NCI-H774 (cell line): ENCODE measurements at regions not wholly inside any gene's neighbourhood (a gene's known extent, or its start where the extent isn't known, plus 50 kb on each side); places are given as distances from the start of the nearest gene placed in this dataset.
A peak's percentile ranks its signal among the peaks of the same experiment; 100 is the strongest.

Experiments used
- DNase-seq: peaks from one replicate; lab custom pipeline; 2025; lab: John Stamatoyannopoulos, UW

DNA sequence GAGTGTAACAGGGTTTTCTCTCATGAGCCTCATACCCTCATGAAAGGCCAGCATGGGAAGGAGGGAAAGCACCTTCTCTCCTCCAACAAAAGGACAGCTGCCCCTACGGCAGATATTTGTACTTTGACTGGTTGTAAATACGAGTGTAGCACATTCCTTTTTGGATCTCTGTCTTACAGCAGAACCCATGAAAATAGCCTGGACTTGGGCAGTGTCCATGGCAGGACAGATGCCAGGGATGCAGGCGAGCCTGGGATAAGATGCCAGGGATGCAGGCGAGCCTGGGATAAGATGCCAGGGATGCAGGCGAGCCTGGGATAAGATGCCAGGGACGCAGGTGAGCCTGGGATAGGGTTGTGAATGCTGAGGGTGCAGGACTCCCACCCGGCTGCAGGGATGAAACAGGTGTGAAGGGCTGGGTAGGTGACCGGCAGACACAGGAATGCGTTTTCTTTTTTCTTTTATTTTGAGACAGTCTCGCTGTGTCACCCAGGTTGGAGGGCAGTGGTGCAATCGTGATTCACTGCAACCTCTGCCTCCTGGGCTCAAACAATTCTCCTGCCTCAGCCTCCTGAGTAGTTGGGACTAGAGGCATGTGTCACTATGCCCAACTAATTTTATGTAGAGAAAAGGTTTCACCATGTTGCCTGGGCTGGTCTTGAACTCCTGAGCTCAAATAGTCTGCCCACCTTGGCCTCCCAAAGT, 120.0 kb downstream of the BEGAIN start:
- DNase-seq: no peak

DNA sequence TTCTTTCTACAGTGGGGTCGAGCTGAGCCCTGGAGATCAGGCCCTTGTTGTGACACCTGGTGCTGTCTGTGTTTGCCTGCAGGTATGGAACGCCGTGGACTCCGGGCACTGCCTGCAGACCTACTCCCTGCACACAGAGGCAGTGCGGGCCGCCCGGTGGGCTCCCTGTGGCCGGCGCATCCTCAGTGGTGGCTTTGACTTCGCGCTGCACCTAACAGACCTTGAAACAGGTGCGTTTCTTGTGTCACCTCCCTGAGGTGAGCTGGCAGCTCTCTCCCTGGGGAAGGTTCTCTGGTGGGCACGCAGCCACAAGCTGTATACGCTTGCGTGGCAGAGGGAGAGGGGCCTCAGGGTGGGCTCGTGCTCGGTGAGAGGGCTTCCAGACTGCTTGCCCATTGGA, 119.3 kb downstream of the BEGAIN start:
- DNase-seq: no peak

DNA sequence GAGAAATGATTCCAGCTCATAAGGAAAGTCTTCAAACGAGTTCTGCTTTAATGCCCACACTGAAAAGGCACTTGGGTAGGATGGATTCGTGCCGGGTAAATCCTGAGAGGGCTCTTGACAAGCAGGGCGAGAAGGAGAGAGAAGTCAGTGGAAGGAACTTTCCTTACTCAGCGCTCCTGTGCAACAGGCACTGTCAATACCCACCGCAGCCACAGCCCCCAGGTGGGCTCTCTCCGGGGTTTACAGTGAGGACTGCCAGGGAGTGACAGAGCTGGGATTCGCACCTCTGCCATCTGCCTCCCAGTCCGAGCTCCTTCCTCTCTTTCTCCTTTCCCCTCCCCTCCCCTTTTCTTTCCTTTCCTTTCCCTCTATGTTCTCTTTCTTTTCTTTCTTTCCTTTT, 118.7 kb downstream of the BEGAIN start:
- DNase-seq: no peak

DNA sequence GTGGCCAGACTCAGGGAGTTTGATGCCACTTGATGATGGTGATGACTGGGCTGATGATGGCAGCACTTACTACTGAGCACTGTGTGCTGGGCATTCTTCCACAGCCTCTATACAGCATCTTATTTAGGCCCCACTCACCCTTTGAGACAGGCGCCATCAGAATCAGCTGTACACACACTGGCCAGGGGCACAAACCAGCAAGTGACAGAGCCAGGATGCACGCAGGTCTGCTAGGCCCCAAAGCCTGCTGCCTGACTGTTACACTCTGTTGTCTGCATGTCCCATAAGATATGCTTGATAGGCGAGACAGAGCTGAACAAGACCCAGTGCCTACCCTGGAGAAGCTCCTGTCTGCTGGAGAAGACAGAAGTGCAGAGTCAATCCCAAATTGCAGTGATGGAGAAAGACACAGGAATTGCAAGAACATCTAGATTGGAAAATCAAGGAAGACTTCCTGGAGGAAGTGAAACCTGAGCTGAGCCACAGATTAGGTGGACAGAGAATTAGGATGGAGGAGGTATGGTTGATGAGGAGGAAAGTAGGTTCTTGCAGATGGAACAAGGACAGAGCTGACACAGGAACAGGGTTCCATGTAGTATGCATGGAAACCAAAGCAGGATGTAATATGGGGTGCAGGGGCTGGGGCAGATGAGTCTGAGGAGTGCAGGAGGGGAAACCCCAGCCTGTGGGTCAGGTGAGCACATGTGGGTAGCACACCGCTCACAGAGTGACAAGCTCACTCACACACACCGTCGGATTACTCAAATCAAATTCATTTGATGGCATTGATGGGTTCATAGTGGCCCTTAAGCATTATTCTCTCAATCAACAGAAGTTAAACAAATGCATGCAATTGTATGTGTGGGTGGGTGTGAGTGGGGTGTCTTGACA, 117.3 kb downstream of the BEGAIN start:
- no peak for DNase-seq

DNA sequence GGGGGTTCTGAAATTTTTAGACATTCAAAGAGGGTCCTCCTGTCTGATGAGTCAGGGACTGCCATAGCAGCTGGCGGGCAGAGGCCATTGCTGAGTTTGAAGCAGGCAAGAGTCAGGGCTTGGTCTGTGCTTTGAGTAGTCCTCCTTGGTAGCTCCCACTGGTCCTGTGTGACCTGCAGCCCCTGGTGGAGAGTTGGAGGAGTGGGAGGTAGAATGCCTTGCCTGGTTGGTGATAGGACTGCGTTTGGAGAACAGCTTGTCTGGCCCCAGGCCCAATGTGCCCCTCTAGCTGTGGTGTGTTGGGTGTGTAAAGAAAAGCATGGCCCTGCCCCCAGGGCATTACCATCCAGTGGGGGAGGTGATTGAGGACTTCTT, 116.7 kb downstream of the BEGAIN start:
- DNase-seq: no peak

DNA sequence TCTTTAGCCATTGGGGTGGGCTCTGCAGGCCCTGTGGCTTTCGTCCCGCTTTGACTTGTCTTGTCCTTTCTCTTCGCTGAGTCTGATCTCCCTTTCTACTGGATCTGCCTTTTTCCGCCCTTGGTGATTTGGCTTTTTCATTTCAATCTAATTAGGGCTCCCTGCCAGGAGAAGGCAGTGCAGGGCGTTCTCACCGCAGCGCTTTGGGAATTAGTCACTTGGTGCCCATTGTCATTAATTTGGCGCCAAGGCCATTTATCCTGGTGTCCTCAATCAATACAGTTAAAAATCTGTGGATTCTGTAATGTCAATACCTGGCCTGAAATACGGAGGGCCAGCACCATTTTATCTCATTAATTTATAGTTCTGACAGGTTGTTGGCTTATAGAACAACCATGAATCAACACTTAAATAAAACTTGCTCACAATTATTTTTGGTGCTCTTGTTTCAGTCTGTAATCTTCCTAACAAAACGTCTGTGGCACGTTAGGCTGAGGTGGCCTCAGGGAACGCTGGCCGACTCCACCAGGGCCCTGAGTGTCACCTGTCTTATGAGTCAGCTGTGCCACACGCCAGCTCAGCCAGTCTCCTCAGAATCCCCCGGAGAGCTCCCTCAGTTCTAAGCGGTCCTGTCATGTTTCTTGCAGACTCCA, 115.7 kb downstream of the BEGAIN start:
- DNase-seq: peak; percentile 69

DNA sequence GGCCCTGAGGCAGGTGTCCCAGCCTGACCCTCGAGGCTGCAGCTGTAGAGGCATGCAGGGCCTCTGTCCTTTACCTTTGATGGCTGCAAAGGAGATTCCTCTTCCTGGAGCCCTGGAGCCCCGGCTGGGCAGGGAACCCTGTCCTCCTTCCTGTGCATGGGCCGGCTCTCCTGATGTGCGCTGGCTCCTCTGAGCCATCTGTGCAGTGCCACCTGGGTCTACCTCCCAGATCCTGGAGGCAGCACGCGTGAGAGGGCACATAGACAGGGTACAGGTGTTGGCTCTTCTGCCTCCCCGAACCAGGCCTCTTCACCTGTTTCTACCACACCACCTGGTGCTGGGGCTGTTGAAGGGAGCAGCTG, 115.1 kb downstream of the BEGAIN start:
- DNase-seq: peak; percentile 92

DNA sequence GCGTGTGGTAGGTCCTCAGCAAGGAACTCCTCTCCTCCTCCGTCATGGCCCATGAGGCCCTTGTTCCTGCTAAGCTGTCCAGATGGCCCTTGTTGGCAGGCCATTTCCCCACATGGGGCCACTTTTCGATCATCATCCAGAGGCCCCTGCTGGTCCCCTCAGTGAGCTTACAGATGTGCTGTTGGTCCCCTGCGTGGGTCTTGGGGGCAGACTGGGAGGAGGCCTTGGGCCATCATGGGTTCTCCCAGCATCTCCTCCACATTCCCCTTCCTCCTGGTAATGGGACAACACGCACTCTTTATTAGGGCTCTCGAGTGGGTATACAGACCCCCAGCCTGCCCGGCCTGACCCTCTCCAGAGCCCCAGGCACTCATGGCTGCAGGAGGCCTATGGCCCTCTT, 114.7 kb downstream of the BEGAIN start:
- DNase-seq: no peak

DNA sequence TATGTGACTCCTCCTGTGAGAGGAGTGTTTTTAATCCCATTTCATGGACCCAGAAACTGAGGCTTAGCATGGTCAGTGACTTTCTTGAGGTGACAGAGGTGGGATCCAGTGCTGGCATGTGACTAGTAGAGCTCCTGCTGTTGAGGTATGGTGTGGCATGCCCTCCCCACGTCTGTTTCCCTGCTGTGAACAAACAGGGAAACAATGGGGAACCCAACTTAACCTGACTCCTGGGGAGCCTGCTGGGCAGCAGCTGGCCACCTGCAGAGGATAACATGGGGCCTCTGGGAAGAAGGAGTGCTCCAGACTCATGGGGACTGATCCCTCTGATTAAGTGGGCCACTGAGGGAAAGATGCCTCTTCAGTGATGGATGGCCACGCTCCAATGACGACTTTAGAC, 114.0 kb downstream of the BEGAIN start:
- peak; percentile 52 for DNase-seq

DNA sequence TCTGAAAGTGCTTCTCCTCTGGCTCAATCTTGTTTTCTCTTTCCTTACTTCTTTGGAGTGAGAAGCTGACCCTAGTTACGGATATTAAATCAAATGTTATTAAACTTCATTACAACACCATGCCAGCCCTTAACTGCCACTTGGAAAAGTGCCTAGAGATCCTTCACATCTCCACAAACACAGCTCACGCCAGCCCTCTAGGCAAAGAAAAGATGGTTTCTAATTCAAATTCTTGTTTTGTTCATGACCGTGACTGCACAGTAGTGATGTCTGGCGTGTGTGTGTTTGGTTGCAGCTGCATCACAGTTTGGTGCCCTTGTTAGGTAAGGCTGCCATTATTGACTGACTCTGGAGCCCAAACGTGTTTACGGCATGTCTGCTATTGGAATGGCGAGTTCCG, 113.0 kb downstream of the BEGAIN start:
- peak; percentile 55 for DNase-seq

DNA sequence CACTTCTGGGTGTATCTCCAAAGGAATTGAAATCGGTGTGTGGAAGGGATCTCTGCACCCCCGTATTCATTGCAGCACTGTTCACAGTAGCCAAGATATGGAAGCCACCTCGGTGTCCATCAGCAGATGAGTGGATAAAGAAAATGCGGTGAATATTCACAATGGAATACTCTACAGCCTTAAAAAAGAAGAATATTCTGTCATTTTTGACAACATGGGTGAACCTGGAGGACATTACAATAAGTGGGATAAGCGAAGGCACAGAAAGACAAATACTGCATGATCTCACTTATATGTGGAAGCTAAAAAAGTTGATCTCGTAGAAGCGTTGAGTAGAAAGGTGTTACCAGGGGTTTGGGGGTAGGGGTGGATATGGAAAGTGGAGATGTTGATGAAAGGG, 111.9 kb downstream of the BEGAIN start:
- no peak for DNase-seq

DNA sequence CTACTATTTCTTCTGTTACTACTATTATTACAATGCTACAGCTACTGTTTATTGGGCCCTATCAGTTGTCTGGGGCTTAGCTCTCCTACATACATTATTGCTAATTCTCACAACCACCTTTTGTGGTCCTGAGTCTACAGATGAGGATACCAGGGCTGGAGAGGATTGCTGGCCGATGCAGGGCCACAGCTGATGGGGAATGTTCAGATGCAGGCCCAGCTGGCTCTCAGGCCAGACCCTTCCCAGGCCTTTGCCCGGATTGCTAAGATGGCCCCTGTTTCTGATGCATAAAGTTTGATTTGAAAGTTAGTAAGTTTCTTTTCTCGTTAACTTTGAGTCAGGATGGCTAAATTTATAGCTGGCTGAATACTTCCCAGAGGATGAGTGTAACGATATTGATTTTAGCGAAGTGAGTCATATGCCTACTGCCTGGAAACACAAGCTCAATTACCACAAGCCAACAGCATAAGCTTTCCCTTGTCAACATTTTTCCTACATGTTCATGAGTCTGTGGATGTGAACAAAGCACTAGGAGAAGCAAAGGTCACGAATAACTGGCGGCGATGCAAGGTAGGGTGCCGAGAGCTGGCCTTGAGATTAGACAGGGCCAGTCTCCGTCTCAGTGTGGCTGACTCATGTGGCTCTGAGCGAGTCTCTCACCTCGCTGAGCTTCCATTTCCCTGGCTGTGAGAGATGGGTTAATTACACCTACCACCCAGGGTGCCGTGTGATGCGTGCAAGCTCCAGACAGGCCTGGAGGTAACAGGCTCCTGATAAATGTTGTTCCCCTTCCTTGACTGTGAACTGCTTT, 111.0 kb downstream of the BEGAIN start:
- no peak for DNase-seq

DNA sequence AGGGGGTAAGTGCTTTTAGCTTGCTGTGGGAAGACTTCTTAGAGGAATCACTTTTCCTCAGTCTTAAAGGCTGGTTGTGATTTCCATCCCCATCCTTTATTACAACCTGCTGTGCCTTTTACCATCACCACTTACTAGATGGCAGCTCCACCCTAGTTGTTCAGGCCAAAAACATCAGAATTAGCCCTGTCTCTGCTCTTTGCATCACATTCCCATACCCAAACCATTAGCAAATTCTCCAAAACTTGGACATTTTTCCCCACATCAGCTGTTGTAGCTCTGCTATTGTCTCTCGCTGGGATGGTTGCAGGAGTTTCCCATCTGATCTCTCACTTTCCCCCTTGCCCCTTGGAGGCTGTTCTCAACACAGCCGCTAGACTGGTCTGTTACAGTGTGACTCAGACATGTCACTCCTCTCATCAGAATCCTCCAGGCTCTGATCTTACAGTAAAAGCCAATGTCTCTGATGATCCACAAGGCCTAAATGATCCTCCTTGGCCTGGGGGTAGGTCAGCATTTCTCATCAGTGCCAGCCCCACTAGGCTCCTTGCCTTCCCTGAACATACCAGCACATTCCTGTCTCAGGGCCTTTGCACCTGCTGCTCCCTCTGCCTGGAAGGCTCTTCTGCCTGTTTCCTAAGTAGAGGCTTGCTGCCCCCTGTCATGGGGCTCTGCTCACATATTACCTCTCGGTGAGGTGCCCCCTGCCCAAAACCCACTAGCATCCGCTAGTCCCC, 102.5 kb downstream of the BEGAIN start:
- no peak for DNase-seq

DNA sequence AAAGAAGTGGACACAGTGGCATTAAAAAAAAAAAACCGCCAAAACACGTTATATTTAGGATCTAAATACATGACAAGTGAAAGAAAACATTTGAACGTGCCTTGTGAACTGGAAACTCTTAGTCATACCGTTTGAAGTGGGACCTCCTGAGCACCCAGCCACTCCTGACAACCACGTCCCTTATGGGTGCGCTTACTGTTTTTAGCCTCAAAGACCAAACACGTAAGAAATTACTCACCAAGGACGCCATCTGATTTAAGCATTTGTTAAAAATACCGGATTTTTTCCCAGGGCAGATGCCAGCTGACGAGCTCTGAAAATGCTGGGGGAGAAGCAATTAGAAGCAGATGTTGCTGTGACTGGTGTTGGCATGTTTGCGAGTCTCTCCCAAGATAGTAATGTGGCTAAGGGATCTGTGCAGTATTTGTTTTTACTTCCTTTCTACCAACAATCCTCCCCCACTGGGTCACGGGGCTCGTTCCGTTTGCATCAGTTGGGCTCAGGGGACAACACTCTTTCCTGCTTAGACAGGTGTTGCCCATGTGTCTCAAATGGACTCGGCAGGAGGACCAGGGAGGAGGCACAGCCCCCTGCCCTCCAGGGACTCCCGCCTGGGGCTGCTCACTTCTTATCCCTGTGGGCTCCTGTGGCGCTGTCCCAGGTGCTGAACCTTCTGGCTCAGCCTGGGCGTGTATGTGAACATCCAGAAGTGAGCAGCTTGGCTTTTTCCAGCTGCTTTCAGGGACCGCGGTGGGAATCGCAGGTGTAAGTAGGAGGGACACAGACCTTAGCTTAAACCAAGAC, 101.0 kb downstream of the BEGAIN start:
- DNase-seq: peak; percentile 82
